SK-N-SH treated with all-trans-retinoic acid at 6 μM for 48 hours (cell line): ENCODE measurements at regions not wholly inside any gene's neighbourhood (a gene's known extent, or its start where the extent isn't known, plus 50 kb on each side); places are given as distances from the start of the nearest gene placed in this dataset.

Experiments
- ATAC-seq: fragments of 200-7000 bp; cut with Tn5 transposase; 3 replicates; pipeline ENCODE4 v1.9.1; 2020; ENCODE audit warnings: mild to moderate bottlenecking, moderate library complexity
- CREB5 ChIP-seq: fragments of 250-450 bp; sonication (Bioruptor Pico); IDR thresholded peaks from 2 replicates; pipeline ENCODE4 v1.5.1; 2020; ENCODE audit warnings: low read depth, mild to moderate bottlenecking, moderate library complexity
- CSDC2 ChIP-seq: fragments of 250-450 bp; sonication (Bioruptor Pico); IDR thresholded peaks from 2 replicates; pipeline ENCODE4 v1.5.0; 2020; ENCODE audit warnings: mild to moderate bottlenecking, moderate library complexity
- CSRNP3 ChIP-seq: fragments of 250-450 bp; sonication (Bioruptor Pico); IDR thresholded peaks from 2 replicates; pipeline ENCODE4 v1.5.1; 2021; ENCODE audit warnings: mild to moderate bottlenecking, moderate library complexity
- ESRRG ChIP-seq: fragments of 250-450 bp; sonication (Bioruptor Pico); IDR thresholded peaks from 2 replicates; pipeline ENCODE4 v1.6.1; 2021; ENCODE audit warnings: mild to moderate bottlenecking
- GLIS3 ChIP-seq: fragments of 250-450 bp; sonication (Bioruptor Pico); IDR thresholded peaks from 2 replicates; pipeline ENCODE4 v1.5.0; 2020; ENCODE audit warnings: mild to moderate bottlenecking, moderate library complexity
- ISL1 ChIP-seq: fragments of 250-450 bp; sonication (Bioruptor Pico); IDR thresholded peaks from 2 replicates; pipeline ENCODE4 v2.1.2; 2022; ENCODE audit warnings: mild to moderate bottlenecking, moderate library complexity
- OSR1 ChIP-seq: fragments of 250-450 bp; sonication (Bioruptor Pico); IDR thresholded peaks from 2 replicates; pipeline ENCODE4 v1.8.0; 2022; ENCODE audit warnings: moderate library complexity, mild to moderate bottlenecking, inconsistent platforms
- PATZ1 ChIP-seq: fragments of 250-450 bp; sonication (Bioruptor Pico); IDR thresholded peaks from 2 replicates; pipeline ENCODE4 v1.8.0; 2020; ENCODE audit warnings: mild to moderate bottlenecking, moderate library complexity, borderline replicate concordance
- POU6F1 ChIP-seq: fragments of 250-450 bp; sonication (Bioruptor Pico); IDR thresholded peaks from 2 replicates; pipeline ENCODE4 v1.8.0; 2021; ENCODE audit warnings: low read depth, mild to moderate bottlenecking, moderate library complexity, borderline replicate concordance
- PPARA ChIP-seq: fragments of 250-450 bp; sonication (Bioruptor Pico); IDR thresholded peaks from 2 replicates; pipeline ENCODE4 v1.5.0; 2020; ENCODE audit warnings: mild to moderate bottlenecking, borderline replicate concordance
- RARB ChIP-seq: fragments of 250-450 bp; sonication (Bioruptor Pico); IDR thresholded peaks from 2 replicates; pipeline ENCODE4 v1.8.0; 2021; ENCODE audit warnings: mild to moderate bottlenecking, moderate library complexity
- TCF4 ChIP-seq: fragments of 250-450 bp; sonication (Bioruptor Pico); IDR thresholded peaks from 2 replicates; pipeline ENCODE4 v1.8.0; 2021; ENCODE audit warnings: mild to moderate bottlenecking, moderate library complexity, borderline replicate concordance
- TOX ChIP-seq: fragments of 250-450 bp; sonication (Bioruptor Pico); IDR thresholded peaks from 2 replicates; pipeline ENCODE4 v1.8.0; 2021; ENCODE audit warnings: mild to moderate bottlenecking, moderate library complexity, borderline replicate concordance
- TSHZ2 ChIP-seq: fragments of 250-450 bp; sonication (Bioruptor Pico); IDR thresholded peaks from 2 replicates; pipeline ENCODE4 v1.5.0; 2020; ENCODE audit warnings: mild to moderate bottlenecking, moderate library complexity
- ZC3H10 ChIP-seq: fragments of 250-450 bp; sonication (Bioruptor Pico); IDR thresholded peaks from 2 replicates; pipeline ENCODE4 v1.5.1; 2021; ENCODE audit warnings: mild to moderate bottlenecking, moderate library complexity
- ZFP3 ChIP-seq: fragments of 250-450 bp; sonication (Bioruptor Pico); IDR thresholded peaks from 2 replicates; pipeline ENCODE4 v1.5.0; 2020; ENCODE audit warnings: mild to moderate bottlenecking, moderate library complexity
- ZFP30 ChIP-seq: fragments of 450-650 bp; formaldehyde crosslinking; IDR thresholded peaks from 2 replicates; pipeline ENCODE4 v1.5.0; 2022; ENCODE audit warnings: mild to moderate bottlenecking, moderate library complexity
- ZNF565 ChIP-seq: fragments of 450-650 bp; formaldehyde crosslinking; conservative IDR thresholded peaks from 2 replicates; pipeline ENCODE4 v1.5.0; 2020; ENCODE audit warnings: low read depth, mild to moderate bottlenecking, moderate library complexity
- ZNF70 ChIP-seq: fragments of 450-650 bp; formaldehyde crosslinking; IDR thresholded peaks from 2 replicates; pipeline ENCODE4 v1.5.0; 2020; ENCODE audit warnings: mild to moderate bottlenecking, moderate library complexity
- ZNF8 ChIP-seq: fragments of 450-650 bp; formaldehyde crosslinking; IDR thresholded peaks from 2 replicates; pipeline ENCODE4 v1.5.0; 2020; ENCODE audit warnings: mild to moderate bottlenecking, moderate library complexity

- no peak for TF ChIP-seq RARB
Observed at GRCh38 chr15:37289109-37289765, 188.9 kb upstream of the MEIS2 start (continued).

GRCh38 chr15:37291920-37292319 is 191.6 kb upstream of the MEIS2 start:
- TF ChIP-seq CREB5 (CRISPR knock-in tag) (no peak), TOX (CRISPR knock-in tag) (no peak), CSDC2 (CRISPR knock-in tag) (no peak)
- ATAC-seq = no peak

GRCh38 chr15:37298271-37298670 is 197.9 kb upstream of the MEIS2 start:
- no peak for ATAC-seq

More at GRCh38 chr15:37298271-37298670, 197.9 kb upstream of the MEIS2 start:
- TF ChIP-seq OSR1 (CRISPR knock-in tag) (no peak), ISL1 (CRISPR knock-in tag) (no peak), ZC3H10 (no peak), ZNF565 (CRISPR knock-in tag) (no peak), POU6F1 (CRISPR knock-in tag) (no peak), ZFP3 (CRISPR knock-in tag) (no peak), CSRNP3 (CRISPR knock-in tag) (no peak), ZFP30 (CRISPR knock-in tag) (no peak), TSHZ2 (CRISPR knock-in tag) (no peak), TOX (CRISPR knock-in tag) (no peak), PATZ1 (CRISPR knock-in tag) (no peak), GLIS3 (CRISPR knock-in tag) (no peak), CSDC2 (CRISPR knock-in tag) (no peak), PPARA (CRISPR knock-in tag) (no peak), ZNF70 (CRISPR knock-in tag) (no peak), ZNF8 (no peak), ESRRG (CRISPR knock-in tag) (no peak), TCF4 (no peak)
